Neuronal stem cell (in vitro differentiated cells): ENCODE measurements at regions not wholly inside any gene's neighbourhood (a gene's known extent, or its start where the extent isn't known, plus 50 kb on each side); places are given as distances from the start of the nearest gene placed in this dataset.
A peak's percentile ranks its signal among the peaks of the same experiment; 100 is the strongest.

Experiments used
- DNase-seq: peaks from one replicate; pipeline ENCODE4 v3.0.0-alpha.2; 2013; ENCODE audit warnings: low spot score
- H2AFZ ChIP-seq: one replicate; pipeline ENCODE4 v1.6.1; 2013; ENCODE audit warnings: mild to moderate bottlenecking, low read length, inconsistent platforms
- H2AK5ac ChIP-seq: 2 replicates; pipeline ENCODE4 v1.6.1; 2013; ENCODE audit warnings: low read depth, mild to moderate bottlenecking, inconsistent platforms, low read length, moderate library complexity, mixed read lengths
- H2BK120ac ChIP-seq: 2 replicates; pipeline ENCODE4 v1.6.1; 2013; ENCODE audit warnings: low read depth, mild to moderate bottlenecking, inconsistent platforms, low read length, moderate library complexity, mixed read lengths
- H2BK12ac ChIP-seq: one replicate; pipeline ENCODE4 v1.6.1; 2013; ENCODE audit warnings: low read length, inconsistent platforms
- H2BK15ac ChIP-seq: 2 replicates; pipeline ENCODE4 v1.6.1; 2013; ENCODE audit warnings: mild to moderate bottlenecking, low read length, inconsistent platforms, mixed read lengths
- H2BK5ac ChIP-seq: one replicate; pipeline ENCODE4 v1.6.1; 2013; ENCODE audit warnings: inconsistent platforms, mild to moderate bottlenecking, low read length, moderate library complexity
- H3K14ac ChIP-seq: one replicate; pipeline ENCODE4 v1.6.1; 2013; ENCODE audit warnings: low read length, inconsistent platforms
- H3K18ac ChIP-seq: 2 replicates; pipeline ENCODE4 v1.6.1; 2013; ENCODE audit warnings: low read length, inconsistent platforms
- H3K23ac ChIP-seq: 2 replicates; pipeline ENCODE4 v1.6.1; 2013; ENCODE audit warnings: low read depth, mild to moderate bottlenecking, mixed read lengths, low read length, inconsistent platforms; ENCODE audit not compliant: poor library complexity
- H3K27ac ChIP-seq: replicated peaks from 3 replicates; pipeline ENCODE4 v1.5.1; 2013; ENCODE audit warnings: low read length, inconsistent platforms
- H3K27me3 ChIP-seq, 3 experiments: 2 replicates each; pipeline ENCODE4 v1.6.1; 2013; ENCODE audit warnings: low read length in 3 of 3, mild to moderate bottlenecking in 2 of 3, inconsistent platforms in 1 of 3, low read depth in 1 of 3, mixed read lengths in 1 of 3, moderate library complexity in 1 of 3; ENCODE audit not compliant: control insufficient read depth in 3 of 3, insufficient read depth in 3 of 3
- H3K36me3 ChIP-seq, 2 donors: replicated peaks in 1 of 2; 2 replicates each; pipeline ENCODE4 v1.6.1; 2013; ENCODE audit warnings: low read length in 2 of 2; ENCODE audit not compliant: control insufficient read depth in 2 of 2, insufficient read depth in 2 of 2
- H3K4ac ChIP-seq: 2 replicates; pipeline ENCODE4 v1.6.1; 2013; ENCODE audit warnings: inconsistent platforms, mild to moderate bottlenecking, low read length, moderate library complexity
- H3K4me1 ChIP-seq, 2 donors: 1 replicate in 1 of 2; 2 replicates in 1 of 2; pipeline ENCODE4 v1.6.1; 2013; ENCODE audit warnings: low read length in 2 of 2, low read depth in 1 of 2; ENCODE audit not compliant: control insufficient read depth in 2 of 2, insufficient read depth in 1 of 2
- H3K4me2 ChIP-seq: one replicate; pipeline ENCODE4 v1.6.1; 2013; ENCODE audit warnings: mild to moderate bottlenecking, low read length, inconsistent platforms; ENCODE audit not compliant: insufficient read depth, poor library complexity, severe bottlenecking
- H3K4me3 ChIP-seq, 2 donors: 2 replicates each; pipeline ENCODE4 v1.5.1; 2013; ENCODE audit warnings: low read length in 2 of 2, mild to moderate bottlenecking in 2 of 2, inconsistent platforms in 1 of 2, moderate library complexity in 1 of 2
- H3K79me1 ChIP-seq: one replicate; pipeline ENCODE4 v1.6.1; 2013; ENCODE audit warnings: low read depth, mild to moderate bottlenecking, inconsistent platforms, low read length, moderate library complexity
- H3K9ac ChIP-seq: one replicate; pipeline ENCODE4 v1.6.1; 2013; ENCODE audit warnings: mild to moderate bottlenecking, low read depth, low read length, inconsistent platforms; ENCODE audit not compliant: poor library complexity
- H3K9me3 ChIP-seq, 2 donors: replicated peaks in 1 of 2; 2 replicates each; pipeline versions ENCODE3 to v1.6.1; 2013; ENCODE audit warnings: low read length in 2 of 2, mild to moderate bottlenecking in 2 of 2, inconsistent platforms in 1 of 2, low read depth in 1 of 2, mixed read lengths in 1 of 2, moderate library complexity in 1 of 2; ENCODE audit not compliant: control insufficient read depth in 2 of 2, insufficient read depth in 1 of 2
- H4K8ac ChIP-seq: one replicate; pipeline ENCODE4 v1.6.1; 2013; ENCODE audit warnings: low read depth, mild to moderate bottlenecking, inconsistent platforms, low read length, moderate library complexity
- H4K91ac ChIP-seq: one replicate; pipeline ENCODE4 v1.6.1; 2013; ENCODE audit warnings: low read length, low read depth, mild to moderate bottlenecking, inconsistent platforms; ENCODE audit not compliant: poor library complexity
- WGBS, 2 donors: extraction: QIAGEN DNeasy Blood & Tissue Kit; methylation state at CpG; one replicate each; pipeline ENCODE4 v1.1.7; 2013; ENCODE audit warnings: missing lambda C conversion rate in 2 of 2, mixed read lengths in 1 of 2; ENCODE audit not compliant: insufficient read length in 2 of 2, insufficient replicate concordance in 1 of 2; ENCODE audit errors: extremely low coverage in 2 of 2; 5-methylcytosine and 5-hydroxymethylcytosine counted together

GRCh38 chr1:81583878-81584277 lies 216.9 kb upstream of the ADGRL2 start:
- no CpG with 5 or more reads among the region's 4 CpGs for WGBS, 2 donors
- H3K9ac ChIP-seq, result no peak overlapping the region
- no peak overlapping the region for H4K91ac ChIP-seq
- H3K79me1 ChIP-seq, result no peaks in the 10 kb centered on the region
- H3K27me3 ChIP-seq, result peaks cover 0 to 2% (median 0%) of the 10 kb centered on the region in 3 experiments
- H3K18ac ChIP-seq, result no peak overlapping the region
- H2BK5ac ChIP-seq, result no peak overlapping the region
- no peak overlapping the region for H3K14ac ChIP-seq
- no peak overlapping the region for H3K4me3 ChIP-seq
- no peak overlapping the region for H3K27ac ChIP-seq
- H2AK5ac ChIP-seq, result no peak overlapping the region
- no peak overlapping the region for H3K4ac ChIP-seq
- peaks cover 5 to 19% of the 10 kb centered on the region in 2 donors for H3K4me1 ChIP-seq
- H2BK120ac ChIP-seq, result no peak overlapping the region
- H3K4me2 ChIP-seq, result no peak overlapping the region
- no peak overlapping the region for H2AFZ ChIP-seq
- H3K23ac ChIP-seq, result no peak overlapping the region
- DNase-seq, result no peak
- H3K9me3 ChIP-seq, result peaks cover 0 to 4% of the 10 kb centered on the region in 2 donors
- no peak overlapping the region for H2BK12ac ChIP-seq
- H2BK15ac ChIP-seq, result no peak overlapping the region
- H4K8ac ChIP-seq, result no peak overlapping the region
- no peaks in the 10 kb centered on the region for H3K36me3 ChIP-seq

DNA sequence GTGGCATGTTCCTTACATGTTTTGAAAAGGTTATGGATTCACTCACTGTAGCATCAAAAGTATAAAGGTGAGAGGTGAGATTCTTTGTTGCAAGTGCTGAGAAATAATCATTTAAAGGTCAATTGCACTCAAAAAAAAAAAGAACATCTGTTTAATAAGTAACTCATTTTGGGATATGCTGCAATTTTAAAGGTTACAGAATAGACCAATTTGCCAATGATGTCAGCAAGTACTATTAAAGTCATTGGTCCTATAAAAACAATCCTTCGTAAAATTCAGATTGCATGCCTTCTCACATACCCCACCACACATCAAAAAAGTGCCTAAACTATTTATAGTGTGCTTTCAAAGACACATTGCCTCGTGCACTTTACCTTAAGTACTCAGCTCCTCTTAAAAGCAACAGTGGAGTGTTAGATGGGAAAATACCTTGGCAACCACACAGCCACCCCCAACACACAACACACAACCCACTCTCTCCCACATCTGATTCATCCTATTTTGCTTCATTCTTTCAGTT lies 218.2 kb upstream of the ADGRL2 start:
- H3K36me3 ChIP-seq, result no peaks in the 10 kb centered on the region
- no peak for DNase-seq
- H2AFZ ChIP-seq, result no peak overlapping the region
- no peak overlapping the region for H2BK15ac ChIP-seq
- H3K27ac ChIP-seq, result no peak overlapping the region
- H2BK120ac ChIP-seq, result no peak overlapping the region
- H3K4me1 ChIP-seq, result peaks cover 5 to 26% of the 10 kb centered on the region in 2 donors
- H3K4me2 ChIP-seq, result no peak overlapping the region
- H3K4ac ChIP-seq, result no peak overlapping the region
- no peak overlapping the region for H3K18ac ChIP-seq
- H4K8ac ChIP-seq, result no peak overlapping the region
- H2BK12ac ChIP-seq, result no peak overlapping the region
- no peak overlapping the region for H3K9ac ChIP-seq
- H3K4me3 ChIP-seq, result no peak overlapping the region
- H3K79me1 ChIP-seq, result no peaks in the 10 kb centered on the region
- no peaks in the 10 kb centered on the region for H3K9me3 ChIP-seq
- H2BK5ac ChIP-seq, result no peak overlapping the region
- WGBS, 2 donors, result no CpG with 5 or more reads among the region's 2 CpGs
- no peak overlapping the region for H4K91ac ChIP-seq
- H3K27me3 ChIP-seq, result peaks cover 0 to 4% (median 0%) of the 10 kb centered on the region in 3 experiments
- H3K14ac ChIP-seq, result no peak overlapping the region
- no peak overlapping the region for H2AK5ac ChIP-seq
- no peak overlapping the region for H3K23ac ChIP-seq

DNA sequence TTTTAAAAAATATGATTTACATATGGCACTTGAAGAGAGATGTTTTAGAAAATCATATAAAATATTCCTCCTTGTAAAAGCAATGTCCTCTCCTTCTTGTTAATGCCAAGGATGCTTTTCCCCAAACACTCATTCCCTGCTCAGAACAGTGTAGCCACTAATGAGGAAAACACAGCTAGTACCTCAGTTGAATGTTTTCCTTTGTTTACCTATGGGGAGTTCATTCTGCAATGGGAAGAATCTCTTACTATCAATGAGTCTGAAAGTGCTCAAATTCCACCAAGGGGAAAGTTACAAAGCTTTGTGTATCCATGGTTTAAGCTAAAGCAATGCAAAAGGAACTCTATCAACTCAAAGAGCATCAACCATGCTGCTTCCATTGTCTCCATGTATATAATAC lies 221.9 kb upstream of the ADGRL2 start:
- Histone ChIP-seq H3K23ac (no peak overlapping the region), H3K14ac (no peak overlapping the region), H3K9me3 (no peaks in the 10 kb centered on the region), H2BK15ac (no peak overlapping the region), H2BK120ac (no peak overlapping the region), H3K36me3 (no peaks in the 10 kb centered on the region), H2BK12ac (no peak overlapping the region), H2BK5ac (no peak overlapping the region), H3K27me3 (peaks cover 0 to 9% (median 0%) of the 10 kb centered on the region in 3 experiments), H3K18ac (no peak overlapping the region), H3K4ac (no peak overlapping the region), H3K4me1 (peaks cover 13 to 27% of the 10 kb centered on the region in 2 donors), H3K79me1 (no peaks in the 10 kb centered on the region), H2AK5ac (no peak overlapping the region), H4K8ac (no peak overlapping the region), H3K4me2 (no peak overlapping the region), H3K9ac (no peak overlapping the region), H2AFZ (no peak overlapping the region), H3K27ac (no peak overlapping the region), H3K4me3 (no peak overlapping the region), H4K91ac (no peak overlapping the region)
- no peak for DNase-seq

- no peak overlapping the region for H3K27ac ChIP-seq
- H3K23ac ChIP-seq, result no peak overlapping the region
- no peaks in the 10 kb centered on the region for H3K79me1 ChIP-seq
These were observed 223.6 kb upstream of the ADGRL2 start for GRCh38 chr1:81577004-81577697.

More at GRCh38 chr1:81577004-81577697, 223.6 kb upstream of the ADGRL2 start:
- peak overlapping the region; percentile 47 for H3K9ac ChIP-seq
- peaks cover 16 to 32% of the 10 kb centered on the region in 2 donors for H3K4me1 ChIP-seq
- H2BK5ac ChIP-seq, result no peak overlapping the region
- no peak overlapping the region for H3K18ac ChIP-seq
- no peak overlapping the region for H4K91ac ChIP-seq
- H2BK15ac ChIP-seq, result no peak overlapping the region
- H3K14ac ChIP-seq, result no peak overlapping the region
- H3K4me2 ChIP-seq, result no peak overlapping the region
- H3K9me3 ChIP-seq, result no peaks in the 10 kb centered on the region
- no peak overlapping the region for H4K8ac ChIP-seq
- no peaks in the 10 kb centered on the region for H3K36me3 ChIP-seq
- no peak overlapping the region for H2AFZ ChIP-seq
- peaks cover 0 to 9% (median 0%) of the 10 kb centered on the region in 3 experiments for H3K27me3 ChIP-seq
- no peak overlapping the region for H2AK5ac ChIP-seq
- H2BK120ac ChIP-seq, result no peak overlapping the region
- H3K4me3 ChIP-seq, result no peak overlapping the region
- H2BK12ac ChIP-seq, result no peak overlapping the region
- no CpG with 5 or more reads among the region's 7 CpGs for WGBS, 2 donors
- no peak for DNase-seq
- H3K4ac ChIP-seq, result no peak overlapping the region
